Thyroid gland (tissue), 4 donors: ENCODE measurements at regions not wholly inside any gene's neighbourhood (a gene's known extent, or its start where the extent isn't known, plus 50 kb on each side); places are given as distances from the start of the nearest gene placed in this dataset.

ENCODE experiments used
- POLR2A ChIP-seq, 2 donors: fragments of 450-650 bp; IDR thresholded peaks; one replicate each; pipeline ENCODE4 v1.6.1; 2017; ENCODE audit warnings: antibody characterized with exemption in 2 of 2, mild to moderate bottlenecking in 2 of 2, moderate library complexity in 1 of 2
- TF ChIP-seq, protein P1 (sequence below), 6 experiments: fragments of 200-600 bp in 3 of 6; fragments of 450-650 bp in 3 of 6; sonication (generic) in 3 of 6; IDR thresholded peaks; one replicate each; pipeline ENCODE4 v1.5.1; 2016 to 2019; ENCODE audit warnings: antibody characterized with exemption in 6 of 6, mild to moderate bottlenecking in 2 of 6, inconsistent platforms in 1 of 6, moderate library complexity in 1 of 6

DNA sequence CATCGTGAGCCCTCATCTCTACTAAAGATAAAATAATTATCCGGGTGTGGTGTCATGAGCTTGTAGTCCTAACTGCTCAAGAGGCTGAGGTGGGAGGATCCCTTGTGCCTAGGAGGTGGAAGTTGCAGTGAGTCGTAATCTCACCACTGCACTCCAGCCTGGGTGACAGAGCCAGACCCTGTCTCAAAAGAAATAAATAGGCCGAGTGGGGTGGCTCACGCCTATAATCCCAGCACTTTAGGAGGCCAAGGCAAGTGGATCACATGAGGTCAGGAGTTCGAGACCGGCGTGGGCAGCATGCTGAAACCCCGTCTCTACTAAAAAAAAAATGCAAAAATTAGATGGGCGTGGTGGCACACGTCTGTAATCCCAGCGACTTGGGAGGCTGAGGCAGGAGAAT lies 70.9 kb downstream of the RESF1 start:
- TF ChIP-seq, protein P1, sequence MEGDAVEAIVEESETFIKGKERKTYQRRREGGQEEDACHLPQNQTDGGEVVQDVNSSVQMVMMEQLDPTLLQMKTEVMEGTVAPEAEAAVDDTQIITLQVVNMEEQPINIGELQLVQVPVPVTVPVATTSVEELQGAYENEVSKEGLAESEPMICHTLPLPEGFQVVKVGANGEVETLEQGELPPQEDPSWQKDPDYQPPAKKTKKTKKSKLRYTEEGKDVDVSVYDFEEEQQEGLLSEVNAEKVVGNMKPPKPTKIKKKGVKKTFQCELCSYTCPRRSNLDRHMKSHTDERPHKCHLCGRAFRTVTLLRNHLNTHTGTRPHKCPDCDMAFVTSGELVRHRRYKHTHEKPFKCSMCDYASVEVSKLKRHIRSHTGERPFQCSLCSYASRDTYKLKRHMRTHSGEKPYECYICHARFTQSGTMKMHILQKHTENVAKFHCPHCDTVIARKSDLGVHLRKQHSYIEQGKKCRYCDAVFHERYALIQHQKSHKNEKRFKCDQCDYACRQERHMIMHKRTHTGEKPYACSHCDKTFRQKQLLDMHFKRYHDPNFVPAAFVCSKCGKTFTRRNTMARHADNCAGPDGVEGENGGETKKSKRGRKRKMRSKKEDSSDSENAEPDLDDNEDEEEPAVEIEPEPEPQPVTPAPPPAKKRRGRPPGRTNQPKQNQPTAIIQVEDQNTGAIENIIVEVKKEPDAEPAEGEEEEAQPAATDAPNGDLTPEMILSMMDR (IDR thresholded peaks at IDR 0.05) = no peak
- TF ChIP-seq POLR2A (IDR thresholded peaks at IDR 0.05) = no peak
